GM18526 (cell line): ENCODE measurements at regions not wholly inside any gene's neighbourhood (a gene's known extent, or its start where the extent isn't known, plus 50 kb on each side); places are given as distances from the start of the nearest gene placed in this dataset.

Source experiments
- POLR2A ChIP-seq: IDR thresholded peaks from 3 replicates; pipeline ENCODE4 v1.6.1; 2011; ENCODE audit not compliant: insufficient read length; ENCODE audit errors: extremely low read depth

DNA sequence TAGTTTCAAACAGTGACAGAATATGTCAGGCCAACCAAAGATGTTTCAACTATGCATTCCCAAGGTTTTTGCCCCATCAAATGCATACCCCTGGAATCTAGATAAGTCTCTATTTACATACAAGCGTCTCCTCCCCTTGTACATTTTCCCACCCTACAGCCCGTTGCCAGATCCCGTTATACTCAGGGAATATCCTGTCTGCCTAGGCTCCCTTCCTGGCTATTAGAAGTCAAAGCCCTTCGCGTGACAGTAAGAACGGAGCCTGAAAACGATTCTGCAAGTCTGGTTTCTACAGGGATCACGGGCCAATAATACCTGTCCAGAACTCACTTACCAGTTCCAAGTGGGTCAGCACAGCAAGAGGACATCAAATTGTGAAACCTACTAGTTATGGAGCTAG is 134.8 kb downstream of the LACC1 start:
- no peak for TF ChIP-seq POLR2A

DNA sequence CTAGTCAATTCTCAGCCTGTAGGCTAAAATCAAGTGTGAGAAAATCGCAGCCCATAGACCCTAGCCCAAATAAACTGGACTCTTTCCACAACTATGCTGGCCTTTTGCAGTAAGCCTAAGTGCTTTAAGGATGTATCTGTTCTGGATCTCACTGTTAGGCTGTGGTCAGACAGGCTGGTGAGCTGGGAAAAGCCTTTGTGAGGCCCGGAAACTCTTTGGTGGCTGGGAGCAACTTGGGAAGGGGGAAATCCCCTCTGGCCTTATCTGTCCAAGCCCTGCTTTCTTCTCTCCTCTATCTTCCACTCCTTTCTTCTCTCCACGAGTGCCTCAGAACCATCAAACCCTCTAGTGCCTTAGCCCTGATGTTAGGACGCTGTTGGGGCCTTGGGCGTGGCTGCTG is 135.4 kb downstream of the LACC1 start:
- TF ChIP-seq POLR2A: no peak

DNA sequence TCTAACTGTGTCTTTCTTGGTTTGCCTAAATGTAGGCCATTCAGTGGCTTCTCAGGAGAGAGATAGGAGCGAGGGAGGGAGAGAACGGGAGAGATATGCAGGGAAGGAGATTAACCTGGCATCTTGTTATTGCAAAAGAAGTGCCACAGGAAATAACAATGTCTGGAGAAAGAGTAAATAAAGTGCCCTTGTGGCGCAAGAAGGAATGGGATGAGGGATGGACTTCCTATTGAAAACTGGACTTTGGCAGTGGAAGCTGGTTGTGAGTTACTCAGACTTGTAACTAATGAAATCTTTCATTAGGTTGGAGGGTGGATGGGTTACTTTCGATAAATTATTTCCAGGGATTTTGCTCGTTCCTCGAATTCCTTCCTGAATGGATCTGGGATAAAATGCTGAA is 136.1 kb downstream of the LACC1 start:
- TF ChIP-seq POLR2A: no peak

GRCh38 chr13:44017756-44018309 is 138.1 kb downstream of the LACC1 start:
- TF ChIP-seq POLR2A: no peak

DNA sequence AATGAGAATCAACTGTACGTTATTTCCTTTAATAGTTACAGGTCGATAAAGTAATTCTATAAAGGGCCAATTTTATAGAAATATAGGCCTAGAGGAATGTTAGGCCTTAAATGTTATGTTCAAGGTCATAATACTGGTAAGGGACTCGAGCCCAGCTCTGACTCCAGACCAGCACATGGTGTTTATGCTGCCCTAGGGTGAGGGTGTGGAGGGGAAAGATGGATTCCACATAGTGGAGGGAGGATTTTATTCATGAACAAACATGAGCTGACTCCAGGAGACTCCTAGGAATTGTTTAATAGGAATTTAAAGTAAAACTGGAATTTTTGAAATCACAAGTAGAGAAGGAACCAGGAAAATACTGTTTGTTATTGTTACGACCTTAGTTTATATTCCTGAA is 139.9 kb downstream of the LACC1 start:
- TF ChIP-seq POLR2A: no peak

DNA sequence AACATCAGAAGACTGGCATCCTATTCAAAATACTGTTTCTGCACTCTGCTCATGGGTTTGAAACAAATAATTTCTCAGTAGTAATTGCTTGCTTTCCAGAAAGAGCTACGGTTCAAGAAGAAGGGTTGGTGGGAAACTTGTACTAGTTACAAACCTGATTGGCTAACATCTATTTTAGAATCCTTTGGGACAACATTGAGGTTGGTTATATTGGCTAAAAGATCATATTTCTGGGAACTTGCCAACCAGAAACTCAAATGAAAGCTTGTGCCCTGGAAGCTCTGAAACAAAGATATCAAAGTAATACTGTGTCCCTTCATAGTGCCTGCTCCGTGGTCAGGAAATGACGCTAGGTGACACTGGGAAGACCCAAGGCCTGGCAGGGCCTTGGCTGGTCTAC is 141.7 kb downstream of the LACC1 start:
- no peak for TF ChIP-seq POLR2A

DNA sequence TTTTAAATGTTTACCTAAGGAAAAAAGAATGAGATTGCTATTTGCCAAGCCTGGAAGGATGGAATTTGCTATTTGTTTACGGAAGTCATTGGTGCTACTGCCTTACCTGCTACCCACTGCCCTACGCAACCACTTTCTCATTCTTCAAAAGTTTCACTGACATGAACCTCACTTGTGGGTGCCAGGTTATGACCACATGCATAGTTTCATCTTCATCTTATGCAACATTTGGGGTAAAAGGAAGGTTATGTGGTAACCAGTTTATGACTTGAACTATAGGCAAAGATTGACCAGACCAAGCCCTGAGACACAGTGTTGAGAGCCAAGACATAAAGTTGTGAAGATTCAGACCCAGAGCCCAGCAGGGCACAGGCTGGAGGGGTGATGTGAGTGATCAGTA is 142.5 kb downstream of the LACC1 start:
- TF ChIP-seq POLR2A: no peak

- no peak for TF ChIP-seq POLR2A
Observed at GRCh38 chr13:44024167-44024845, 144.6 kb downstream of the LACC1 start.

DNA sequence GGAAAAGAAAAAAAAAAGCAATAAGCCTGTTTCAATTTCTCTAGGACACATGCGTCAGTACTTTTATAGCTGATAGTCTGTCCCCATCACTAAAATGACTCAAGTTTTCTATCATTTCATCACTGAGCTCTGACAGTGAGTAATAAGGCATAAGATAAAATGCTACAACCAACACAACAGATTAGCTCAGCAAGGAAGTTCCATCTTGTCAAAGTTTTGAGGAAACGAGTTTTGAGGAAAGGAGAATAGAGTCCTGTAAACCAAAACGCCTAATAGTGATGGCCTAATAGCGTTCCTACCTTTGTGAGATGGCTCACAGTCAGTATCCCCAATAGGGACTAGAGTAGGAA is 145.1 kb downstream of the LACC1 start:
- no peak for TF ChIP-seq POLR2A

DNA sequence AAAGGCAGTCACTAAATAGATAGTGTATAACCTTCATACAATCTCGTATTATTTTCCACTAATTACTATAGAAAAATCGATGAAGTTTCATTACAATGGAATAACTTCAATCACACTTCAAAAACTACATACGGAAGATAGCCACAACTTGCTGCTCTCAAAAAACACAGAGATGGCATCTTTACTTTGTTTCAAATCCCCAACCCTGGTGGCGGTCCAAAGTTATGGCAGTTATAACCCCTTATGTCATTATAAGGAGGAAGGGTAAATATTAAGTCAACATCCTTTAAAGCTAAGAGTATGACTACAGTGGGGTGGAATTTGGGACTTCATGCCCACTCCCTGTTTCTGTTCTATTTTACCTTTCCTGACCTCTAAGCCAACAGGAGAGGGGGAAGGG is 146.5 kb downstream of the LACC1 start:
- no peak for TF ChIP-seq POLR2A

DNA sequence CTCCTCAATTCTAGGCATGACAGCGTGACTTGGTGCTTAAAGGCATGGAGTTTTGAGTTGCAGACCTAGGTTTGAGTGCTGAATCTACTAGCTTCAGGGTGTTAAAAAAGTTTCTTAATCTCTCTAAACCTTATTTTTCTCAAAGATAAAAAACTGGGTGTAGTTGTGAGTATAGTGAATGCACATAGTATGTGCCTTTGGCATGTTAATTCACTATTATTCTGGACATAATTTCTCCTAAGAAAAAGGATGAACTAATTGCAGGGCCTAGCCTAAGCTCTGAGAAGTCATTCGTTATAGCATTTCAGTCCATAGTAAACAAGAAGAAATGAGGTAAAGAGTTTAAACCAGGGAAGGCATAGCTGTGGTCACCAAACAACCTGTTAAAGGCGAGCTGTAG is 149.0 kb downstream of the LACC1 start:
- TF ChIP-seq POLR2A: no peak

DNA sequence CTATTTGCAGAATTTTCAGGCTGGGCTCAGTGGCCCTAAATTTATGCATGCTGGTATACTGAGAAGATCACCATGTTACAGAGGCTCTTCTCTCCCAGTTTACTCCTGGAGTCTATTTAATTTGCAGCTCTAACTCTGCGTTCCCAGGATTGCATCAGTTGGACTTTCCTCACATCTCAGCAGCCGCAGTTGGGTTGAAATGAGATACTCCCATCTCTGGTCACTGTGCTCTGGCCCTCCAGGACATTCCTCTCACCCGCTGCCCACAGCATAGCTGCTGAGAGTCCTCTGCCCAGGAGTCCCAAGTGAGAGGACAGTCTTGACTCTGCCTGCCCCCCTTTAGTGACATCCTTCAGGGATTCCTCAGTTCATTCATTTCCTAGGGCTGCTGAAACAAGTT is 150.9 kb downstream of the LACC1 start:
- TF ChIP-seq POLR2A: no peak

- TF ChIP-seq POLR2A: no peak
Observed at GRCh38 chr13:44031555-44031954, 151.9 kb downstream of the LACC1 start.

DNA sequence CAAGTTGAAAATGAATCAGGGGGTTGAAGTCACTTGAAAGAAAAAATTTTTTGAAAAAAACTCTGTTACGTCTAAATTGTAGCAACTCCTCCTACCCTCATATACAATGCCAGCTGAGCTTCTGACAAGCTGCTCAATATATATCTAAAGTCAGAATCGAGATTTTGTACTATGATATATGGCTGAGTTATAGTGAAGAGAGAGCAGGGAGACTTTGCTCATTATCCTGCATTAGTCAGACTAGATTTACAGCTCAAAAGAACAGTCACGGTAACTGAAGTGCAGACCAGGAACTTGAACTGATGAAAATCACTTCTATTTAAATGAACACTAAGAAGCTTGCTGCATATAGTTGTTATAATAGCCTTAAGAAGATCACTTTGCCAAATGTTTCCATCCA is 153.1 kb downstream of the LACC1 start:
- TF ChIP-seq POLR2A: no peak

DNA sequence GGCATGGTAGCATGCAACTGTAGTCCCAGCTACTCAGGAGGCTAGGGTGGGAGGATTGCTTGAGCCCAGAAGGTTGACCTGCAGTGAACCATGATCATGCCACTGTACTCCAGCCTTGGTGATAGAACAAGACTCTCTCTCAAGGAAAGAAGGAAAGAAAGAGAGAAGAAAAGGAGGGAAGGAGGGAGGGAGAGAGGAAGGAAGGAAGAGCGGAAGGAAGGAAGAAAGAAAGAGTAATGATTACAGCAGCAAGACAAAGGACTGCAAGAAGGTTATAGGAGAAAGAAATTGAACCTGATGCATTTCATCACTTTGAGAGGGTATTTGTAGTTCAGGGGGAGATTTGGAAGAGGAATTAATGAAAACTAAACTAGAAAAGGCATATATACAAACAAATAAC is 155.7 kb downstream of the LACC1 start:
- no peak for TF ChIP-seq POLR2A

GRCh38 chr13:44040070-44040817 is 160.5 kb downstream of the LACC1 start:
- TF ChIP-seq POLR2A: no peak

DNA sequence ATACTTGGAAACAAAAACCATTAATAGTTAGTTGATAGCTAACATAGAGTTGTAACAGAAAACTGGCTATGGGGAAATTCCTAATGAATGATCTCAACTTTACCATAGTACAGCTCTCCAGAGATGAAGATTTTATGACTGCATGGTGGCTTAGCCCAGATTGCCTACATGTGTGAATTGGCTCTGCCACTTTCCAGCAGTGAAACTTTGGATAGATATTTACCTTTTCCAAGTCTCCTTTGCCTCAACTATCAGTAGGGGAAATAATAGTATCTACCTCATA is 161.1 kb downstream of the LACC1 start:
- TF ChIP-seq POLR2A: no peak
